HG03571 (cell line): ENCODE measurements at regions not wholly inside any gene's neighbourhood (a gene's known extent, or its start where the extent isn't known, plus 50 kb on each side); places are given as distances from the start of the nearest gene placed in this dataset.
A peak's percentile ranks its signal among the peaks of the same experiment; 100 is the strongest.

Experiments used
- ATAC-seq: cut with Tn5 transposase; IDR thresholded peaks from one replicate; pipeline ENCODE4 v1.9.1; 2021; ENCODE audit not compliant: unreplicated experiment

GRCh38 chr6:71420693-71421328, 132.2 kb downstream of the OGFRL1 start:
- ATAC-seq: peak; percentile 95

DNA sequence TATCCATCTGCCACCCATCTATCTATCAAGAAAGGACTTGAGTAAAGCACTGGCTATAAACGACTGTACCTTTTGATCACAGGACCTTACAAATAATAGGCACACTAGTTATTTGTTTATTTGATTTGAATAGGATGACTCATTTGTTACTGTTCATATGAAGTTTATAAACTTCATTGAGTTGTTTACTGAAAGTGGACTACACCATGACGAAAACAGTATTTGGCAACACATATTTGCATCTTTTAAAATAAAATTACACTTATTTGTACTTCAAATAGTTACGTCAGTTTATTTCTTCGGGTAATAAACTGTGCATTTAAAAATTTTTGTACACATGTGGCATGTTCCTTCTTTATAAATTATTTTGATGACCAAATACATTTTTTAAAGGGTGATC, 133.0 kb downstream of the OGFRL1 start:
- ATAC-seq: no peak

DNA sequence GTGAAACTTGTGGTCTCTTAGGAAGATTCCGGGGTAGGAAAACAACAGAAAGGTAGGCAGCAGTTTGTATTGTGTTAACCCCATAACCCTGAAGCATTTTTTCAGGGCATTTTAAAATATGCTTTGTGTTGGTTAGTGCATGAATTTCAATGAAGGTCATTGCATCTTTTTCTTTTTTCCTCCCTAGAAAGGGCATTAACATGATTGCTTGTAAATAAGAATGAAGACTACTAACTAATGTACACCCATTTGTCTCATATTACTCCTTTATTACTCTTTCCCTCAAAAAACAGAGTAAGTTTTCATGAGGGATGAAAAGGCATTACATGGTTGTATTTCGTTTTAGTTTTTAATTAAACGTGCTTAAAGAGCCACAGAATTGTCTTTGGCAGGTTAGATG, 141.4 kb downstream of the OGFRL1 start:
- no peak for ATAC-seq

GRCh38 chr6:71433441-71433840, 144.8 kb downstream of the OGFRL1 start:
- no peak for ATAC-seq

- no peak for ATAC-seq
Observed at GRCh38 chr6:71444222-71444621, 155.6 kb downstream of the OGFRL1 start.

- ATAC-seq: no peak
Observed at GRCh38 chr6:71446057-71446456, 157.4 kb downstream of the OGFRL1 start.

- no peak for ATAC-seq
Observed at GRCh38 chr6:71446470-71446869, 157.9 kb downstream of the OGFRL1 start.

GRCh38 chr6:71452697-71453370, 164.2 kb downstream of the OGFRL1 start:
- ATAC-seq: no peak

DNA sequence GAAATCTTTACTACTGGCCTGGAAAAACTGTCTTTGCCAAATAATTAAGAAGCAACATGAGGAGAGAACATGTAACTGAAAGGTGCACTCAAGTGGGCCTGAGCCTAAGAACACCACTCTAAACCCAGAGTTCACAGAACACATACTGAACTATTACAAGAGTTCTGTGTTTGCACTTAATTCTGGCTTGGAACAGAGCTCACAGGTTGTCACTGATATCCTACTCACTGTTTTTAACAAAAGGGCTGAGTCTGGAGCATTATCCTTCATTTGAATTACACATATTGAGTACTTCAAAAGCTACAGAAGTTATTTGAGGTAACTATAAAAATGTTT, 164.7 kb downstream of the OGFRL1 start:
- ATAC-seq: no peak

DNA sequence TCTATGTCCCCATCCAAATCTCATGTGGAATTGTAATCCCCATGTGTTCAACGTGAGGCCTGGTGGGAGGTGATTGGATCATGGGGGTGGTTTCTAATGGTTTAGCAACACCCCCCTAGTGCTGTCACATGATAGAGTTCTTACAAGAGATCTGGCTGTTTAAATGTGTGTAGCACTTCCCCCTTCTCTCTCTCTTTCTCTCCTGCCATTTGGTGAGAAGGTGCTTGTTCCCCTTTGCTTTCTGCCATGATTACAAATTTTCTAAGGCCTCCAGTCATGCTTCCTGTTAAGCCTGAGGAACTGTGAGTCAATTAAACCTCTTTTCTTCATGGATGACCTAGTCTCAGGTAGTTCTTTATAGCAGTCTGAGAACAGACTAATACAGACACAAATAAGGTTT, 165.4 kb downstream of the OGFRL1 start:
- no peak for ATAC-seq

GRCh38 chr6:71457929-71458328, 169.3 kb downstream of the OGFRL1 start:
- ATAC-seq: no peak

DNA sequence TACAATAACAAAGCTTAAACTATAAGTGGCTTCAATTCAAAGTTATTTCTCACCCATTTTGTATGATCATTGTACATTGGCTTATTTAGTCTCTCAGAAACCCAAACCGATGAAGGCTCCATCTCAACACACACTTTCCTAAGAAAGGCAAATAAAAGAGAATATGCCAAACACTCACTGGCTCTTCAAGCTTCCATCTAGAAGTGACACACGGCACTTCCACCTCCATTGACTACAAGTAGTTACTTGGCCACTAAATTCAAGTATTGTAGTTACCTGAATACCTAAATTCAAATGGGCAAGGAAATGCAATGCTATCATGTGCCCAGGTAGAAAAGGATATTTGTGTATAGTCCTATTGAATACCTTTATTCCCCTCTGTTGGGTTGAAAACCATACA, 170.6 kb downstream of the OGFRL1 start:
- ATAC-seq: no peak

DNA sequence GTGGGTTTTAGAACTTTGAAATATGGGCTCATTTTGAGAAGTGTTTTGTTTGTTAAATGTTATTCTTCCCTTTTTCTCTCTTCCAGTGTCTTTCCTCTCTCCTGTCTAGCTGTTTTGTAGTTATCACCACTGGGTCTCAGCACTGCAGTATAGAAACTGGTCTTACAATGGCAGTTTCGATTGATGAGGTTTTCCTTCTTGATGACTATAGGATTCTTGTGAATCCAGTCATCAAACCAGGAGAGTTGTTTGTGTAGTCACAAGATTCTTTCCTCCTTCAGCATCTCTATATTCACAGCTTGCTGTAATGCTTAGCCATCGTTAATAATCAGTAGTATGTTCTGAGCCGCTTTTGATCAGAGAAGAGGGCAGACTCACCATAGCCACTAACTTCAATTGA, 172.3 kb downstream of the OGFRL1 start:
- ATAC-seq: no peak

GRCh38 chr6:71463061-71463460, 174.4 kb downstream of the OGFRL1 start:
- ATAC-seq: no peak

GRCh38 chr6:71465096-71465495, 176.5 kb downstream of the OGFRL1 start:
- ATAC-seq: no peak

- ATAC-seq: no peak
Observed at GRCh38 chr6:71466362-71466761, 177.8 kb downstream of the OGFRL1 start.

DNA sequence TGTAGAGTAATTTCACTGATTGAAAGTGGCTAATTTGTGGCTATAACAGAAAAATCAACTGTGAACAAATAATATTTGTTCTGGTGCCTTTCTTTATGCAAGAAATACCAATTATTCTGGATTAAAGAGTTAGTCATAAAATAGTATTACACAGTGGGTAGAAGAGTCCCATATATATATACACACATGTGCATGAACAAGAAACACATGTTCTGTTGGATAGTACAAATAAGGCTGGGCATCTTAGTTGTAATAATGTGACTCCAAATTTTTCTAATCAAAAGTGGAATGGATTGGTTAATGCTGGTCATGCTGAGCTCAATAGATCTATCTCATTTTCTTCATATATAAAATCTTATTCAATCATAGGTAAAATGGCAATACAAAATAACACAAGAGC, 179.4 kb downstream of the OGFRL1 start:
- no peak for ATAC-seq

- ATAC-seq: no peak
Observed at GRCh38 chr6:71468841-71469700, 180.5 kb downstream of the OGFRL1 start.

DNA sequence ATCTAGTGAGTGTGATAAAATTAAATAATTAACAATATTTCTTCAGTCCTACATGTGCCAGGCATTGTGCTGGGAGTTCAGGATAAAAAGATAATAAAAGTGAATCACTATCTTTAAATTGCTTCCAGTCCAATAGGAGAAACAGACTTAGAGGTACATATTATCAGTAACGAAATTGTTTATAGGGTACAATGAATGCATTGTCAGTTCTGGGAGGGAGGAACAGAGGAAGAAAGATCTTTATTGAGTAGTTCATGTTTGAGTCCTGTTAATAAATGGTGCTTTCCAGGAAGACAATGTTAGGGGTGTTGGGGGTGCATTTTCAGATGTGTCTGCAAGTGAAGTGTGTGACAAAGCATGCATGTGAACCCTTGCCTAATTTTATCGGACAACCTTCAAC, 183.1 kb downstream of the OGFRL1 start:
- no peak for ATAC-seq

- no peak for ATAC-seq
Observed at GRCh38 chr6:71473926-71474325, 185.3 kb downstream of the OGFRL1 start.

- no peak for ATAC-seq
Observed at GRCh38 chr6:71474942-71475341, 186.3 kb downstream of the OGFRL1 start.

- ATAC-seq: no peak
Observed at GRCh38 chr6:71476371-71476770, 187.8 kb downstream of the OGFRL1 start.
